ENCODE measurements at regions not wholly inside any gene's neighbourhood (a gene's known extent, or its start where the extent isn't known, plus 50 kb on each side); places are given as distances from the start of the nearest gene placed in this dataset.

- no TSS peak for BruUV-seq (replicated peaks)
- Histone ChIP-seq H3K9me3 (replicated peaks; ENCODE audit: control insufficient read depth, insufficient read depth, low read depth, low read length) (no peaks in the 10 kb centered on the region), H3K9ac (ENCODE audit: insufficient read depth in 1 of 2, low read depth in 2 of 2, low read length in 2 of 2) (no peak overlapping the region), H3K36me3 (ENCODE audit: control insufficient read depth, insufficient read depth, low read length) (no peaks in the 10 kb centered on the region), H4K20me1 (replicated peaks; ENCODE audit: control insufficient read depth, insufficient read depth, low read length) (no peaks in the 10 kb centered on the region), H3K79me2 (ENCODE audit: control insufficient read depth, insufficient read depth, low read length) (no peaks in the 10 kb centered on the region), H3K27ac (ENCODE audit: extremely low read depth, low read depth, low read length) (no peak overlapping the region), H3K4me1 (replicated peaks in 1 of 2; ENCODE audit: control insufficient read depth in 2 of 2, insufficient read depth in 2 of 2, low read length in 2 of 2) (no peaks in the 10 kb centered on the region), H3K9me1 (ENCODE audit: control insufficient read depth, insufficient read depth, low read length) (no peaks in the 10 kb centered on the region), H3K27me3 (ENCODE audit: control insufficient read depth in 2 of 2, insufficient read depth in 2 of 2, low read length in 2 of 2) (no peaks in the 10 kb centered on the region), H3K4me2 (ENCODE audit: insufficient read depth, low read length) (no peak overlapping the region), H2AFZ (ENCODE audit: low read depth, low read length) (no peak overlapping the region), H3K4me3 (no peak overlapping the region)
- TF ChIP-seq EP400 (IDR thresholded peaks at IDR 0.05): no peak
- TF ChIP-seq, protein P1, sequence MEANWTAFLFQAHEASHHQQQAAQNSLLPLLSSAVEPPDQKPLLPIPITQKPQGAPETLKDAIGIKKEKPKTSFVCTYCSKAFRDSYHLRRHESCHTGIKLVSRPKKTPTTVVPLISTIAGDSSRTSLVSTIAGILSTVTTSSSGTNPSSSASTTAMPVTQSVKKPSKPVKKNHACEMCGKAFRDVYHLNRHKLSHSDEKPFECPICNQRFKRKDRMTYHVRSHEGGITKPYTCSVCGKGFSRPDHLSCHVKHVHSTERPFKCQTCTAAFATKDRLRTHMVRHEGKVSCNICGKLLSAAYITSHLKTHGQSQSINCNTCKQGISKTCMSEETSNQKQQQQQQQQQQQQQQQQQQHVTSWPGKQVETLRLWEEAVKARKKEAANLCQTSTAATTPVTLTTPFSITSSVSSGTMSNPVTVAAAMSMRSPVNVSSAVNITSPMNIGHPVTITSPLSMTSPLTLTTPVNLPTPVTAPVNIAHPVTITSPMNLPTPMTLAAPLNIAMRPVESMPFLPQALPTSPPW (CRISPR knock-in tag; IDR thresholded peaks at IDR 0.05): no peak
- TF ChIP-seq LCOR (CRISPR knock-in tag; IDR thresholded peaks at IDR 0.05): no peak
- TF ChIP-seq, protein P2, sequence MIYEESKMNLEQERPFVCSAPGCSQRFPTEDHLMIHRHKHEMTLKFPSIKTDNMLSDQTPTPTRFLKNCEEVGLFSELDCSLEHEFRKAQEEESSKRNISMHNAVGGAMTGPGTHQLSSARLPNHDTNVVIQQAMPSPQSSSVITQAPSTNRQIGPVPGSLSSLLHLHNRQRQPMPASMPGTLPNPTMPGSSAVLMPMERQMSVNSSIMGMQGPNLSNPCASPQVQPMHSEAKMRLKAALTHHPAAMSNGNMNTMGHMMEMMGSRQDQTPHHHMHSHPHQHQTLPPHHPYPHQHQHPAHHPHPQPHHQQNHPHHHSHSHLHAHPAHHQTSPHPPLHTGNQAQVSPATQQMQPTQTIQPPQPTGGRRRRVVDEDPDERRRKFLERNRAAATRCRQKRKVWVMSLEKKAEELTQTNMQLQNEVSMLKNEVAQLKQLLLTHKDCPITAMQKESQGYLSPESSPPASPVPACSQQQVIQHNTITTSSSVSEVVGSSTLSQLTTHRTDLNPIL (CRISPR knock-in tag; IDR thresholded peaks at IDR 0.05): no peak
- TF ChIP-seq ARID1B (IDR thresholded peaks at IDR 0.05): no peak
- TF ChIP-seq NFIX (CRISPR knock-in tag; IDR thresholded peaks at IDR 0.05; ENCODE audit: low read depth): no peak
- no peak for TF ChIP-seq ZNF143 (CRISPR knock-in tag; IDR thresholded peaks at IDR 0.05)
- TF ChIP-seq, protein P3, sequence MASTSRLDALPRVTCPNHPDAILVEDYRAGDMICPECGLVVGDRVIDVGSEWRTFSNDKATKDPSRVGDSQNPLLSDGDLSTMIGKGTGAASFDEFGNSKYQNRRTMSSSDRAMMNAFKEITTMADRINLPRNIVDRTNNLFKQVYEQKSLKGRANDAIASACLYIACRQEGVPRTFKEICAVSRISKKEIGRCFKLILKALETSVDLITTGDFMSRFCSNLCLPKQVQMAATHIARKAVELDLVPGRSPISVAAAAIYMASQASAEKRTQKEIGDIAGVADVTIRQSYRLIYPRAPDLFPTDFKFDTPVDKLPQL (IDR thresholded peaks at IDR 0.05; ENCODE audit: extremely low read depth, insufficient read length): no peak
- TF ChIP-seq, protein P4, sequence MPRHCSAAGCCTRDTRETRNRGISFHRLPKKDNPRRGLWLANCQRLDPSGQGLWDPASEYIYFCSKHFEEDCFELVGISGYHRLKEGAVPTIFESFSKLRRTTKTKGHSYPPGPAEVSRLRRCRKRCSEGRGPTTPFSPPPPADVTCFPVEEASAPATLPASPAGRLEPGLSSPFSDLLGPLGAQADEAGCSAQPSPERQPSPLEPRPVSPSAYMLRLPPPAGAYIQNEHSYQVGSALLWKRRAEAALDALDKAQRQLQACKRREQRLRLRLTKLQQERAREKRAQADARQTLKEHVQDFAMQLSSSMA (CRISPR knock-in tag; IDR thresholded peaks at IDR 0.05): no peak
- TF ChIP-seq TARDBP (IDR thresholded peaks at IDR 0.05): no peak
- CTCF ChIA-PET (ENCODE audit: low intra/inter-chr PET ratio): no interaction called here
- DNase-seq (ENCODE audit: extremely low read depth in 1 of 4, low spot score in 3 of 4) (no peak), ATAC-seq (no peak), FAIRE-seq (no peak)
- WGBS (ENCODE audit: insufficient coverage, low coverage, missing lambda C conversion rate): 0% methylated on average over 1 of the region's 1 CpG
- POLR2A ChIA-PET: no interaction called here
- in situ Hi-C loops (cut with MboI): no loop called here
- intact Hi-C loops (cut with micrococcal nuclease): no loop called here
Measured at GRCh38 chr3:96449346-96449745, 365.0 kb upstream of the EPHA6 start.

Measured in K562 (cell line).